ENCODE measurements at regions not wholly inside any gene's neighbourhood (a gene's known extent, or its start where the extent isn't known, plus 50 kb on each side); places are given as distances from the start of the nearest gene placed in this dataset.

GRCh38 chr3:177448987-177449359, 251.7 kb upstream of the TBL1XR1 start:
- ChIA-PET POLR2A (ENCODE audit: partially characterized antibody) (interaction anchor here (1.0 to 1.3 kb wide), 2 partner anchors 254 to 255 kb away, joined by 3 read pairs; no protein-coding TSS in a partner anchor), CTCF (ENCODE audit: partially characterized antibody) (interaction anchor here (0.9 to 1.3 kb wide), 4 partner anchors 24 to 937 kb away, joined by 3 read pairs; no protein-coding TSS in a partner anchor)
- H3K9ac ChIP-seq (replicated peaks in 1 of 4; ENCODE audit: extremely low read depth in 1 of 4, low read depth in 3 of 4, low read length in 3 of 4) = no peak overlapping the region
- H3K79me2 ChIP-seq (ENCODE audit: control insufficient read depth in 1 of 2, insufficient read depth in 2 of 2, low read length in 2 of 2) = no peaks in the 10 kb centered on the region
- H3K9me3 ChIP-seq (ENCODE audit: insufficient read depth in 2 of 2, low read depth in 1 of 2, low read length in 1 of 2) = no peaks in the 10 kb centered on the region
- DNase-seq (ENCODE audit: low read depth in 1 of 2, low spot score in 2 of 2) (no peak), FAIRE-seq (no peak)
- no peak overlapping the region for H4K91ac ChIP-seq (replicated peaks; ENCODE audit: insufficient read length, low read length)
- H2BK120ac ChIP-seq (replicated peaks; ENCODE audit: low read depth, low read length) = no peak overlapping the region
- no peak overlapping the region for H3K4ac ChIP-seq (replicated peaks; ENCODE audit: insufficient read length, low read depth, low read length)
- H2BK5ac ChIP-seq (ENCODE audit: low read depth, low read length) = no peak overlapping the region
- H2BK12ac ChIP-seq (ENCODE audit: low read depth, low read length) = no peak overlapping the region
- no peak overlapping the region for H2BK20ac ChIP-seq (ENCODE audit: low read length)
- no peak overlapping the region for H3K4me3 ChIP-seq (ENCODE audit: extremely low read depth in 1 of 4, insufficient read depth in 2 of 4, low read depth in 3 of 4, low read length in 4 of 4)
- H3K56ac ChIP-seq (replicated peaks; ENCODE audit: insufficient read length, low read depth, low read length) = no peak overlapping the region
- no peak for TF ChIP-seq CTBP2 (IDR thresholded peaks at IDR 0.05; ENCODE audit: borderline replicate concordance, insufficient read depth, insufficient read length, low read length)
- TF ChIP-seq POLR2AphosphoS5 (IDR thresholded peaks at IDR 0.05; ENCODE audit: low read depth, low read length) = no peak
- TF ChIP-seq GTF2F1 (IDR thresholded peaks at IDR 0.05; ENCODE audit: borderline replicate concordance, low read depth, low read length) = no peak
- no peak for TF ChIP-seq TCF12 (IDR thresholded peaks at IDR 0.05; ENCODE audit: low read depth, low read length)
- TF ChIP-seq YY1 (IDR thresholded peaks at IDR 0.05; ENCODE audit: low read depth, low read length) = no peak
- no peak for TF ChIP-seq POU5F1 (IDR thresholded peaks at IDR 0.05; ENCODE audit: low read depth, low read length)
- TF ChIP-seq JUN (IDR thresholded peaks at IDR 0.05; ENCODE audit: low read depth, low read length) = no peak
- TF ChIP-seq POLR2A (IDR thresholded peaks at IDR 0.05; ENCODE audit: control extremely low read depth in 1 of 2, low read depth in 2 of 2, low read length in 2 of 2) = no peak
- no peak for TF ChIP-seq ZNF274 (IDR thresholded peaks at IDR 0.05; ENCODE audit: borderline replicate concordance, extremely low read depth, low read length)
- TF ChIP-seq KDM4A (IDR thresholded peaks at IDR 0.05; ENCODE audit: low read depth, low read length, severe bottlenecking) = no peak
- no peak for TF ChIP-seq KDM1A (IDR thresholded peaks at IDR 0.05; ENCODE audit: borderline replicate concordance, low read length)
- TF ChIP-seq SIRT6 (IDR thresholded peaks at IDR 0.05; ENCODE audit: low read length) = no peak
- no peak for TF ChIP-seq CBX5 (IDR thresholded peaks at IDR 0.05; ENCODE audit: low read depth, low read length)
- 97% methylated on average over 3 of the region's 3 CpGs; no CpG with 5 or more reads in 1 of the 2 experiments for WGBS, 2 experiments (ENCODE audit: extremely low coverage in 1 of 2, insufficient coverage in 1 of 2, insufficient read length in 1 of 2, insufficient replicate concordance in 2 of 2, low coverage in 1 of 2, low lambda C conversion rate in 2 of 2, missing lambda C conversion rate in 1 of 2)
- no peak overlapping the region for H4K8ac ChIP-seq (ENCODE audit: extremely low read depth, insufficient read depth, low read length)
- H3K23ac ChIP-seq (ENCODE audit: insufficient read length) = no peak overlapping the region
- no peak overlapping the region for H3K18ac ChIP-seq (ENCODE audit: extremely low read depth, low read length)
- no peak overlapping the region for H3K27ac ChIP-seq (ENCODE audit: low read depth, low read length)
- no peaks in the 10 kb centered on the region for H4K20me1 ChIP-seq (replicated peaks in 1 of 2; ENCODE audit: control insufficient read depth in 1 of 2, insufficient read depth in 2 of 2, low read length in 2 of 2)
- H3K4me2 ChIP-seq (ENCODE audit: insufficient read depth in 1 of 2, low read depth in 2 of 2, low read length in 2 of 2) = no peak overlapping the region
- H3K14ac ChIP-seq (ENCODE audit: insufficient read length) = no peak overlapping the region
- no peak overlapping the region for H2BK15ac ChIP-seq (ENCODE audit: low read length)
- H4K5ac ChIP-seq (ENCODE audit: insufficient read length, low read depth, low read length) = no peak overlapping the region
- no peak overlapping the region for H2AK5ac ChIP-seq (ENCODE audit: low read depth, low read length)
- no peaks in the 10 kb centered on the region for H3K79me1 ChIP-seq (ENCODE audit: low read depth, low read length)
- no peak overlapping the region for H2AFZ ChIP-seq (ENCODE audit: low read length)
- no peaks in the 10 kb centered on the region for H3K27me3 ChIP-seq (replicated peaks in 1 of 4; ENCODE audit: control insufficient read depth in 3 of 4, extremely low read depth in 1 of 4, insufficient read depth in 3 of 4, low read length in 3 of 4)
- no peaks in the 10 kb centered on the region for H3K23me2 ChIP-seq (ENCODE audit: low read depth, low read length)
- H3K36me3 ChIP-seq (ENCODE audit: control insufficient read depth in 2 of 4, insufficient read depth in 4 of 4, low read length in 3 of 4) = no peaks in the 10 kb centered on the region
- no peaks in the 10 kb centered on the region for H3K4me1 ChIP-seq (replicated peaks in 1 of 4; ENCODE audit: control insufficient read depth in 3 of 4, insufficient read depth in 4 of 4, low read length in 3 of 4)
